ENCODE measurements at regions not wholly inside any gene's neighbourhood (a gene's known extent, or its start where the extent isn't known, plus 50 kb on each side); places are given as distances from the start of the nearest gene placed in this dataset.
A peak's percentile ranks its signal among the peaks of the same experiment; 100 is the strongest.
"Not testable (repeated sequence)": the region's sequence is repeated elsewhere in the genome, so short reads cannot be mapped to it uniquely, and the experiment has no call there.

DNA sequence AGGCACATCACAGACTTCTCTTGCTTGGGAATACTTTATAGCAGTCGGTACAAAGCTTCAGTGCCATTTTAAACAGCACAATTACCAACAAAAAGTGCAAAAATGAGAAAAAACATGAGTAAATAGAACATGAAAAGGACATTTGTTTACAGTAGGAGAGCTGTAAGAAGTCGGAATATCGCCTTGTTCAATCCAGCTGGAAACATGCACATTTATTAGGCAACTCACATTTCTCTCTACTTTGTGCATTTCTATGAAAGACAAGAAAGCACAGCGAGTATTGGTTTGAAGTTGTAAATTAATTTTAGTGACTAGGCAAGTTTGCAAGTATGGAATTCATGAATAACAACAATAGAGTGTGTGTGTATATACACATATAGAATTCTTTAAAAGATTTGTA is 484.7 kb downstream of the DACH1 start:
- DNase-seq (ENCODE audit: low read depth in 4 of 4, low spot score in 3 of 4): no peak

DNA sequence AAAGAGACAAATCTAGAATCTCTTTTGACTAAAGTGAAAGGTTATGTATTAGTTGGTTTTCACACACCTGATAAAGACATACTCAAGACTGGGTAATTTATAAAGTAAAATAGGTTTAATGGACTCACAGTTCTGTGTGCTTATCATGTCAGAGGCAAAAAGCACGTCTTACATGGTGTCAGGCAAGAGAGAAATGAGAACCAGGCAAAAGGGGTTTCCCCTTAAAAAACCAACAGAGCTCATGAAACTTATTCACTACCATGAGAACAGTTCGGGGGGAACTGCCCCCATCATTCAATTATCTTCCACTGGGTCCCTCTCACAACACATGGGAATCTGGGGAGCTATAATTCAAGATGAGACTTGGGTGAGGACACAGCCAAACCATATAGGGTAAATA is 486.8 kb downstream of the DACH1 start:
- DNase-seq (ENCODE audit: low read depth in 4 of 4, low spot score in 3 of 4): no peak

DNA sequence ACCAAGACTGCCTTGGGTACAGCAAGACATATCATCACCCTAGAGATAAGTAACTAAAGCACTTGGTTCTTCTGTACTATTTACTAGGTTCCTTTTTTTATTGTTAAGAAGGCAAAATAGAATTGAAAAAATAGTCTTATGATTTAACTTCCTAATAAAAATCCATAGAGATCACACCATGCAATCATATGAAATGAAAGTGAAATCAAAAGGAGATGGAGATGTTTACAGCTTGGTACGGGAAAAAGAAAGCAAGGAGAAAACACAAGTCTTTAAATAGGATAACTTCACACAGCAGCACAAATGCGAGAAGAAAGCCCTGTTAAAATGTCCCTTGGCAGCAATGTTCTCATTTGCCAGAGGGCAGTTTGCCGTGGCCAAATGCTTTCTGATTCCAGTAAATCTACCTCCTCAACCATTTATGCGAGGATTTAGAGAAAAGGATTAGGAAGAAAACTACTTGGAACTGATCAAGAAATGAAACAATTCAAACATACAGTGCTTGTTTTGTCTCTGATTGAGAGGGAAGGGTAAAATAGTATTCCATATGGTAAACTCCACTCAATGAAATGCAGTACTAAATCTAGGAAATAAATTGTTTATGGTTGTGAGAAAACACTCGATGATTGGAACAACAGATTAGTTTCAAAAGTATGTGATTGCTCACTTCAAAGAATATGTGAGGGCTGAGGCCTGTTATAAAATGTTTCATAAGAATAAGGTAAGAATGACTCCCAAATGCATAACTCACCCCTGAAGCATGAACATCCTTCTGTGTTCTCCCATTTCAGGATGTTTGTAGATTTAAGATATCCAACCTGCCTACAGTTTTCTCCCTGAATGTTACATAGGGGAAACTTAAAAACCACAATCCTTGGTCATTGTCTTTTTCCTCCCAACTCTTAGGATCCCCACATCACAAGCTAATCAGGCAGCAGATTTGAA is 487.8 kb downstream of the DACH1 start:
- DNase-seq (ENCODE audit: low read depth in 4 of 4, low spot score in 3 of 4): no peak

DNA sequence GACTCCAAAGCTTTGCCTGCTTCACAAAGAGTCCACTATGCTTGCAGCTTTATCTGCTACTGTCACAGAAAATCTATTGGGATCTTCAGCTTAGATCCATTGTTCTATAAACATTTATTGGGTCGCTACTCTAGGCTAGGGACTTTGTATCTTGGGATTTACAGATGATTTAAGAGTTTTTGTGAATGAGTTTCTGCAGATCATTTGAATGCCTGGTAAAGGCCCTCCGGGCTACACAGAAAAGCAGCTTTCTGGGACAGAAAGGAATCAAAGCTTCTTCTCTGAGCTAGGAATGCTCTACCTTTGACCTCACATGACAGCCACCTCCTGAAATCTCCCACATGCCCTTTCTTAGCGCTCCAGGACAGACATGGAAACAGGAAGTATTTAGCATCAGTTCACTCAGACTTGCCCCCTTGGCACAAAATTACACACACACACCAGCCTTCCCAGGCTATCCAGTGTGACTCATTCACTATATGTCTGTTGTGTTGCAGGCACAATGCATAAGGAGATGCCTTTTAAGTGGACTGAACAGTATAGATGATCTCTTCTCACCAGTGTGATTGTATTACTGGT is 492.4 kb downstream of the DACH1 start:
- peak in 1 of 4 donors; percentile 14 for DNase-seq (ENCODE audit: low read depth in 4 of 4, low spot score in 3 of 4)

DNA sequence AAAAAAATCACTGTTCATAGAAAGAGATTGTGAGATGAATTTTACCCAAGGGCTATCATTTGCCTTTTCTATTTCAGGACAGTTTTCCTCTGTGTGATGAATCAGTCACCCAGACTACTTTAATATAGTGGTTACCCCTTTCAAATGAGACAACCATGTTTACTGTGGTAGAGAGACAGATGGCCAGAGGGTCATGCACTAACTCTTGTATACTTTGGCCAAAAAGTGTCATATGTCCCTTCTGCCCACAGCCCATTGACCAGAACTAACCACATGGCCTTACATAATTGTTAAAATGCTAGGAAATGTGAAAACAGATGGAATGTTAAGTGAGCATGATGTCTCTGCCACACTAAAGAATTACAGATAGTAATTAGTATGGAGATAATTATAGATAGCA is 498.7 kb downstream of the DACH1 start:
- no peak for DNase-seq (ENCODE audit: low read depth in 4 of 4, low spot score in 3 of 4)

DNA sequence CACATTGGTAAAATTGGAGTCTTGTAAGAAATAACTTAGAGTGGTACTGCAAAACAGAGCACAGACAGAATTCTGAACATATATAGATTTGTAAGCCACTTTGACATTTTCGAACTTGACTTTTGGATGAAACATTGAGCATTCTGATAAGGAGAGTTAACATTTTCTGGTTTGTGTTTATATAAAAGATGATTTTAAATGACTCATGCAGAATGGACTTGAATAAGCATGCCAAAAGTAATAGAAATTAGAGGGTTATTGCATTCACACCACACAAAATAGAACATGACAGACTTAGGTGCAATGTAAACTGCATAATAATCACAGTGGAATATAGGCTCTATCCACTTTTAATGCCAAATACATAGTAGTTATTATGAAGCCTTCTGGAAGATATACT is 507.0 kb downstream of the DACH1 start:
- no peak for DNase-seq (ENCODE audit: low read depth in 4 of 4, low spot score in 3 of 4)

DNA sequence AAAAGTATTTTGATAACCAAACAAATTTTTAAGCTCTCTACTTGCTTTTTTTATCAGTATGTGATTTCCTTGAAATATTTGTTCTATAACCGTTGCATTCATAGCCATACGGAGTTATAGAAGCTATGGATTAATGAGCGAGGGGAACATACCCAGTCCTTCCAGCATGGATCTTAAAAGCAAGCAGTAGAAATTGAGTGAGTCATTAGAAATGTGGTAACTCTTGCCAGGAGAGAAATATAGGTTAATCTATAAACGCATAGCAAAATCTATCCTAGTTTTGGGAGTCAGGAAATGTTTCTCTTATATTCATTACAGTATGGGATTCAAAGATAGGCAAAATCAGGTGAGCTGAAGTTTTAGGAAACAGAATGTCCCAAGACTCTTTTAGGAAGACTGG is 507.4 kb downstream of the DACH1 start:
- no peak for DNase-seq (ENCODE audit: low read depth in 4 of 4, low spot score in 3 of 4)

DNA sequence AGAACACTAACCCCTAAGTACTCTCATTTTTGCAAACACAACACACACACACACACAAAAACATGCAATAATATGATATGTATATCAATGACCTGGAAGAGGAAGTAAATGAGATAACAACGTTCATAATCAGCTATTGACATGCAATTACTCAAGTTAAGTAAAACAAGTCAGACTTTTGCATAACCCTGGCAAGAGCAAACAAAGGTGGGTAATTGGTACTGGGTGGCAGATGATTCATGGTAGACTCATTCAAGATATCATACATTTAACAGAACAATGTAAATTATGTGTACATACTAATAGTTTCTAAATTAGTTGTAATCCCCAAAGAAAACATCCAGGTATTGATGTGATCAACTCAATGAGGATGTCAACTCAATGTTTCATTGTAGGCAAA is 508.8 kb downstream of the DACH1 start:
- no peak for DNase-seq (ENCODE audit: low read depth in 4 of 4, low spot score in 3 of 4)

DNA sequence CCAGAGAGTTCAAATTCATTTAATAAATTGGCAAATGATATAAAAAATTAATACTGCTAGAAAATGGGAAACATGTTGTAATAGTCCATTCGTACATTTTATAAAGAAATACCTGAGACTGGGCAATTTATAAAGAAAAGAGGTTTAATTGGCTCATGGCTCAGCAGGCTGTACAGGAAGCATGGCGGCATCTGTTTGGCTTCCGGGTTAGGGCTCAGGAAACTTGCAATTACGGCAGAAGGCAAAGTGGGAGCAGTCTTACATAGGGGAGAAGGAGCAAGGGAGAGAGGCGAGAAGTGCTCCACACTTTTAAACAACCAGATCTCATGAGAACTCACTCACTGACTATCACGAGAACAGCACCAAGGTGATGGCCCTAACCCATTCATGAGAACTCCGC is 512.0 kb downstream of the DACH1 start:
- DNase-seq (ENCODE audit: low read depth in 4 of 4, low spot score in 3 of 4): no peak

DNA sequence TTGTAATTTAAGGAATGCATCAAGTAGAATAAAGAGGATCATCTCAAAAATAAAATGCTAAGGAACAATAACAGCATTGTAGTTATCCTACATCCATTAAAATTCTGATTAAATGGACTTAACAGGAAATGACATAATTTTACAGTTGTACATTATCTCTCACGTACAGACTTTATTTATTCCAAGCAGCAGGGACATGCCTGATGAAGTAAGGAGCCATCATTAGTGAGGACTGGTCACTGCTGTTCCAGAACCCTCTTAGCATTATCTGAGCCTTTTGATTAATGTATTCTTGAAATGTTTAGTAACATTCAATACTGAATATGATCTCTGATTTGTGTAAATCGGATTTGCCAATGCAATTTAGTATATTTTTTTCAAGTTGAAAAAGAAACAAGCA is 516.1 kb downstream of the DACH1 start:
- no peak for DNase-seq (ENCODE audit: low read depth in 4 of 4, low spot score in 3 of 4)

DNA sequence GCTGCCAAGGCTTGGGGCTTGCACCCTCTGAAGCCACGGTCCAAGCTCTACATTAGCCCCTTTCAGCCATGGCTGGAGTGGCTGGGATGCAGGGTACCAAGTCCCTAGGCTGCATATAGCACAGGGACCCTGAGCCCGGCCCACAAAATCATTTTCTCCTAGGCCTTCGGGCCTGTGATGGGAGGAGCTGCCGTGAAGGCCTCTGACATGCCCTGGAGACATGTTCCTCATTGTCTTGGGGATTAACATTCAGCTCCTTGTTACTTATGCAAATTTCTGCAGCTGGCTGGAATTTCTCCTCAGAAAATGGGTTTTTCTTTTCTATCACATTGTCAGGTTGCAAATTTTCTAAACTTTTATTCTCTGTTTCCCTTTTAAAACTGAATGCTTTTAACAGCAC is 521.1 kb downstream of the DACH1 start:
- not testable (repeated sequence) for DNase-seq (ENCODE audit: low read depth in 4 of 4, low spot score in 3 of 4)

DNA sequence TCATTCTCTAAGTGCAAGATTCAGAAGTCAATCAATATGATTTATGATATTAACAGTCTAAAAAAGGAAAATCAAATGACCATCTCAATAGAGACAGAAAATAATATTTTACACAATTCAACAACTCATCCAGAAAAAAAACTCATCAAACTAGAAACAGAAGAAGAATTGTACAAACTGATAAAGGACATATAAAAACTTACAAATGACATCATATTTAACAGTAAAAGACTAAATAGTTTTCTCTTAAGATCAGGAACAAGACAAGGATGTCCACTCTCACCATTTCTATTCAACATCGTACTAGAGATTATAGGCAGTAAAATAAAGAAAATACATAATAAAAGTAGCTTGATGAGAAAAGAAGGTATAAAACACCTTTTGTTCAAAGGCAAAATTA is 527.3 kb downstream of the DACH1 start:
- DNase-seq (ENCODE audit: low read depth in 4 of 4, low spot score in 3 of 4): no peak

DNA sequence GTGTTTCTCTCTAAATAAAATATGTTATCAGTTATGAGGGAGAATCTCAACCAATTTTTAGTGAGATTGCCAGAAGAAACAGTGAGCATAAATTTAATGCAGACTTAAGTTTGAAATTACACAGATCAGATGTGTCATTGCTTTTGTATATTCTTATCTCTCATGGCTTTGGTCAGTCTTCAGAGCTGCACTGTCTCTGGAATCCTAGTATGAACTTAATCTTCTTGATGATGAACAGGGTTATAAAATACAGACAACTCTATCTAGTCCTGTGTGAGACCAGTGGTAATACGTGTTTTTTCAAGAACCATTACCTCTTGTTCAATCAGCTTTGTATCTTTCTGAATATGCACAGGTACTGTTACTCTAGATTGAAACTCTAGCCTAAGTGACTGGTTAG is 528.0 kb downstream of the DACH1 start:
- DNase-seq (ENCODE audit: low read depth in 4 of 4, low spot score in 3 of 4): no peak

DNA sequence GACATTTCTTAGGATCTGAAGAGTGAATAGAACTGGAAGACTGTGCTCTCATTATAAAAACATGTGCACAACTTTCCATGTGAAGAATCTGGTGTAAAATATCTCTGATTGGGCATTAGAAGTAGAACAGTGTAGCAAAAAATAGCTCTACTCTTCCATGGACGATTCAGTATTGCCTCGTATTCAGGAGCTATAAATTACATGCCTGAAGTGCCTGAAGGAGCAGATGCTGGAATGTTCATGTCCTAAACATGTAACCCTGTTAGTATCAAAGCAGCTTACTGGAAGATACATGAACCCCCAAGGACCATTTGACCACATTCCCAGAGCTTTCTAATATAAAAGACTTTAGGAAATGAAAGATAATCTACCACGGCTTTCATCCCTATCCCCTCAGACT is 528.9 kb downstream of the DACH1 start:
- no peak for DNase-seq (ENCODE audit: low read depth in 4 of 4, low spot score in 3 of 4)

DNA sequence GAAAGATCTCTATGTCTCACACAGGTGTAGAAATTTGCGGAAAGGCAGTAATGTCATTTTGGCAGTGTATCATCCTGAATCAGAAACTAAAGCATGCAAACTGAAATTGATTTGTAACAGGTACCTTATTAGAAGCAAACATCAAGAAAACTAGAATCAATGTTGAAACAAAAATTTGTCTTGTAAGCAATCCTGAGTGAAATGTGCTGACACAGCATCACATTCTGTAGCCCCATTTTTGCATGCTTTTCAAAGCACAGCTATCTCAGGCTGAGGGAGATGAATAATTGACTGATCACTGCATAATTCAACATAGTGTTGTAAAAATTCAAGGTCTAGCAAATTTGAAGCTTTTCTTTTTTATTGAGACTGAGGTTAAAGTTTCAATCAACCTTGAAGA is 539.7 kb downstream of the DACH1 start:
- no peak for DNase-seq (ENCODE audit: low read depth in 4 of 4, low spot score in 3 of 4)

DNA sequence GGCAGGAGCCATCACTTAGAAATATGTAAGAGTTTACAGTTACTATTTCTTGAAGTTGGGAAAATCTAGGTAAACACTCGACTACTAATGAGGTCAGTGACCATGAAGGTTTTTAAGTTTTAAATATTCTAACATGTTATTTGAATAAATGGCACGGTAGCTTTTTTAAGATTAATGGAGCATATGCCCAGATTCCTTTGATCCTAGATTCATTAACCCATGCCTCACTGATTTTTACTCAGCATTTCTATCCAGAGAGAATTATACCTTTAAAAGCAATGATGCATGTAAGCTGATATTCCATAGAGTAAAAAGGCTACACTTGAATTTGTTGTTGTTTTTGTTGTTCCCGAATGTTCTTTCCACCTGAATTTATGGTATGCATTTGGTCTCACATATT is 541.4 kb downstream of the DACH1 start:
- peak in 1 of 4 donors; percentile 21 for DNase-seq (ENCODE audit: low read depth in 4 of 4, low spot score in 3 of 4)

DNA sequence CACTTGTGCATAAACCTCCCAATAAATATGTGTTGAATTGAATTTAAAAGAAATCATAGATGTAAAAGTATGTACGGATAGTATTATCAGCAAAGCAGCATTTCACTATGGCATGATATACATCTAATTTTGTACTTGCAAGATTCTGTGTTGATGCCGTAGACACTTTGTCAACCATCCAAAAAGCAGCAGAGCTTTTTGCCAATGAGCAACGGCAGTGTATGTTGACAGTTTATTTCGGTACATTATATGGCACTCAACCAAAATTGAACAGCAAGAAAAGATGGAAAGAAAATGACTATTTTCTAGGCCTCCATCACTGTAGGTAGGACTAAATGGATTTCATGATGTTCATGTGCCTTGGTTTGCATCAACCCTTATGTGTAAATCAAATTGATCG is 543.7 kb downstream of the DACH1 start:
- no peak for DNase-seq (ENCODE audit: low read depth in 4 of 4, low spot score in 3 of 4)

DNA sequence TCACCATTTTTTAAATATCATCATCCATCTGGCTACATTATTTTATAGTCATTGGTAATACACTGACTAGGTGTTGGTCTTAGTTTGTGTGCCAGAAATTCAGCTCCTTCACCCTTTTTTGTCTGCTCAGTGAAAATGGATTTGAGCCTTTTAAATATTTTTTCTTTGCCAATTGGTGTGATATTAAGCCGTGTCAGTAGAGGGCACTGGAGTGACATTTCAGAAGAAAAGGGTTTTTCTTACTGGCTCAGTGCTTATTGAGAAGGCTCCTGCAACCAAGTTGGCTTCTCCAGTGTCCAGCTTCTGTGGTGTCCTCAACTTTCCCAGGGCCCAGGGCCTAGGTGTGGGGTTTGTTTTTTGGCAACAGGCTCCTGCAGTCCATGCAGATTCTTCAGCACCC is 546.6 kb downstream of the DACH1 start:
- no peak for DNase-seq (ENCODE audit: low read depth in 4 of 4, low spot score in 3 of 4)

DNA sequence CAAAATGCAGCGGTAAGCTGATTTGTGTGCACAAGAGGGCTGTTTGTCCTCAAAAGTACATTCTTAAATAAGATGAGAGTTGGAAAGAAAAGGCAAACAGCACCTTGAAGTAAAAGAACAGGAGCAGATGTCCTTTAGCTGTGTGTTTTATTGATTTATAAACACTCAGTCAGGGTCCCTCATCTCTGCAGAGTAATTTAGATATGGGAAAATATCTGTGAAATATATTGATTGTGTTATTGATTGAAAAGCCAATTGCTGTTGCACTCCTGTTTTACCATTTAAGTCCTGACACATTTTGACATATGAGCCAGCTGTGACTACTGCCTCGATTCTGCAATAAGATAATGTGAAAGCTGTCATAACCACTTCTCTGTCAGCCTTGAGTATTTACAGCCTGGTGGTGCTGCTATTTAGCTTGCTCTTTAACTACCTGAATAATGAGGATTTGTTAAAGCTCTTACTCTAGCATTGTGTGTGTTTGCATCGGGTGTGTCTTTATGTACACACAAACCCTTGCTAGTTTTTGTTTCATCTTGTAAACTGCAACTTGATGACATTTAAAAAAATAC is 550.1 kb downstream of the DACH1 start:
- no peak for DNase-seq (ENCODE audit: low read depth in 4 of 4, low spot score in 3 of 4)

DNA sequence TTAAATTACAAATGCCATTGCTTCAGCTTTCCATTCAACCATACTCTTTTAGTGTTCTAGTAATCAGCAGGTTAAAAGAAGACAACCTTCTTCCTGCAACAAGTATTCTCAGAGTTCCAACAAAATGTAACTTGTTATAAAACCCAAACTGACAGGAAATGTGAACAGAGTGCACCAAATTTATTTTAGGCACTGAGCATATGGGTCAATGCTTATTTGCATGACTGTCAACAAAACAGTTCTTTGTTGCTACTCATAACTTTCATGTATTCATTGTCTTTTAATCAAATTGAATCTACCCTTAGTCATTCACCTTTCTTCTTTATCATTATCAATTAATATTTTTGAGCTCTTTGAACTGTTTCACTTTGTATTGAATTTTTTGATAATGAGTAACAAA is 554.1 kb downstream of the DACH1 start:
- DNase-seq (ENCODE audit: low read depth in 4 of 4, low spot score in 3 of 4): no peak

DNA sequence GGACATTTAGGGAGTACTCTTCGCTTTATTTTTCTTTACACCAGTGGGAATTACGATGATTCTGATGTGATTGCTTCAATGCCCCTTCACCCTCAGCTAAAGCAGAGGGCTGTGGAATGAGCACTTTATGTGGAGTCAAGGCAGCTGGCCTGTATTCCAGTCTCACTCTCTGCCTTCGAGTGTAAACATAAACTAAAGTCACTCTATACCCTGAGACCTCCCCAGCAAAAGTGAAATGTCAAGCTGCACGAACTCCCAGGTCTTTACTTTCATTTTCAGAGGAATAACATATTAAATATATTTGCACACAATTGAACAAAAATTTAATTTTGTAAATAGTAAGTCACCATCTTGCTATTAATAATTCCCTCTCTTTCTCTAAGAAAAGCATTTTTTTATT is 557.1 kb downstream of the DACH1 start:
- no peak for DNase-seq (ENCODE audit: low read depth in 4 of 4, low spot score in 3 of 4)

DNA sequence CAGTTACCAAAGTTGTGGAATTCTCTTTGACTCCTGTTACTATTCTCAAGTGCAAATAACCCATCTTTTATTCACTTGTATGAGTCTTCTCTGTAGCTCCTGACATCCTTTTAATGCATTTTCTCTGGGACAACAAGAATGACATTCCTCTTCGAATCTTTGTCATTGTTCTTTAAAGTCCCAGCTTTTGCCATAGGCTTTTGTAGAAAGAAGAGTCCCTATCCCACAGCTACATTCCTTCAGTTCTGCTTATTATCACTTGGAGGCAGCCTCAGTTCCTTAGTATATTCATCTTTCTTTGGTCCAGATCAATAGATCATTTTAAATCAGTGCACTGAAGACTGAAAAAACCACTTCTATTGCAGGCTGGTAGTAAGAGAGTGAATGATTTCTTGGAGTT is 560.2 kb downstream of the DACH1 start:
- no peak for DNase-seq (ENCODE audit: low read depth in 4 of 4, low spot score in 3 of 4)
